Loucy (cell line): ENCODE measurements at regions not wholly inside any gene's neighbourhood (a gene's known extent, or its start where the extent isn't known, plus 50 kb on each side); places are given as distances from the start of the nearest gene placed in this dataset.

Experiments used
- H2AFZ ChIP-seq: fragments of 200-600 bp; sonication (generic); 2 replicates; pipeline ENCODE4 v1.6.0; 2016; ENCODE audit warnings: antibody characterized with exemption, mild to moderate bottlenecking, low read length, moderate library complexity
- H3F3A ChIP-seq: fragments of 200-600 bp; 2 replicates; pipeline ENCODE4 v1.6.0; 2016; ENCODE audit warnings: antibody characterized with exemption, low read depth, mild to moderate bottlenecking
- H3K27me3 ChIP-seq: fragments of 200-600 bp; sonication (generic); 2 replicates; pipeline ENCODE4 v1.6.1; 2014; ENCODE audit warnings: low read length, mild to moderate bottlenecking; ENCODE audit not compliant: insufficient read depth, poor library complexity, severe bottlenecking
- H3K36me3 ChIP-seq: fragments of 200-600 bp; sonication (generic); 2 replicates; pipeline ENCODE4 v1.6.1; 2016; ENCODE audit warnings: low read length; ENCODE audit not compliant: insufficient read depth
- H3K4me1 ChIP-seq: fragments of 200-600 bp; sonication (generic); 2 replicates; pipeline ENCODE4 v1.5.1; 2014; ENCODE audit warnings: low read length, mild to moderate bottlenecking; ENCODE audit not compliant: insufficient read depth, poor library complexity, severe bottlenecking
- H3K4me2 ChIP-seq: fragments of 200-600 bp; sonication (generic); 2 replicates; pipeline ENCODE4 v1.6.0; 2014; ENCODE audit warnings: antibody characterized with exemption, low read length, low read depth, mild to moderate bottlenecking; ENCODE audit not compliant: poor library complexity, severe bottlenecking
- H3K4me3 ChIP-seq: fragments of 200-600 bp; sonication (generic); 2 replicates; pipeline ENCODE4 v1.5.1; 2014; ENCODE audit warnings: low read length, mild to moderate bottlenecking, mixed read lengths; ENCODE audit not compliant: poor library complexity, severe bottlenecking
- H3K79me2 ChIP-seq: fragments of 200-600 bp; sonication (generic); 2 replicates; pipeline ENCODE4 v1.6.1; 2014; ENCODE audit warnings: low read length; ENCODE audit not compliant: insufficient read depth
- H3K9ac ChIP-seq: fragments of 200-600 bp; sonication (generic); 2 replicates; pipeline ENCODE4 v1.6.0; 2014; ENCODE audit warnings: mild to moderate bottlenecking, low read depth, low read length, moderate library complexity; ENCODE audit not compliant: poor library complexity, severe bottlenecking
- H3K9me2 ChIP-seq: fragments of 200-600 bp; sonication (generic); replicated peaks from 2 replicates; pipeline ENCODE4 v1.6.1; 2016; ENCODE audit warnings: low read depth, low read length, mixed read lengths
- H3K9me3 ChIP-seq: fragments of 200-600 bp; sonication (generic); 2 replicates; pipeline ENCODE4 v1.6.1; 2014; ENCODE audit warnings: mild to moderate bottlenecking, antibody characterized with exemption, low read length, low read depth; ENCODE audit not compliant: insufficient read depth
- H4K20me1 ChIP-seq: fragments of 200-600 bp; sonication (generic); 2 replicates; pipeline ENCODE4 v1.6.0; 2014; ENCODE audit warnings: antibody characterized with exemption, low read length, mild to moderate bottlenecking; ENCODE audit not compliant: insufficient read depth, poor library complexity, severe bottlenecking
- CTCF ChIP-seq: fragments of 200-600 bp; sonication (generic); conservative IDR thresholded peaks from 2 replicates; pipeline ENCODE4 v1.5.1; 2014; ENCODE audit warnings: mild to moderate bottlenecking, antibody characterized with exemption, low read length
- EZH2phosphoT487 ChIP-seq: fragments of 200-600 bp; IDR thresholded peaks from 2 replicates; pipeline ENCODE4 v1.6.1; 2018; ENCODE audit warnings: antibody characterized with exemption, mild to moderate bottlenecking, moderate library complexity, borderline replicate concordance

GRCh38 chr10:129411393-129411705 is 55.7 kb upstream of the MGMT start:
- Histone ChIP-seq H2AFZ (no peak overlapping the region), H3K79me2 (no peaks in the 10 kb centered on the region), H3F3A (no peaks in the 10 kb centered on the region), H3K9me2 (no peaks in the 10 kb centered on the region), H3K9me3 (no peaks in the 10 kb centered on the region), H4K20me1 (no peaks in the 10 kb centered on the region), H3K36me3 (no peaks in the 10 kb centered on the region), H3K27me3 (no peaks in the 10 kb centered on the region), H3K4me3 (no peak overlapping the region), H3K4me2 (no peak overlapping the region), H3K4me1 (no peaks in the 10 kb centered on the region), H3K9ac (no peak overlapping the region)
- no peak for TF ChIP-seq EZH2phosphoT487
- no peak for TF ChIP-seq CTCF

GRCh38 chr10:129411772-129412171 is 55.3 kb upstream of the MGMT start:
- Histone ChIP-seq H3K27me3 (no peaks in the 10 kb centered on the region), H3K9ac (no peak overlapping the region), H3K9me2 (no peaks in the 10 kb centered on the region), H3K4me3 (no peak overlapping the region), H3K36me3 (no peaks in the 10 kb centered on the region), H3K9me3 (no peaks in the 10 kb centered on the region), H2AFZ (no peak overlapping the region), H4K20me1 (no peaks in the 10 kb centered on the region), H3K4me1 (no peaks in the 10 kb centered on the region), H3K4me2 (no peak overlapping the region), H3F3A (no peaks in the 10 kb centered on the region), H3K79me2 (no peaks in the 10 kb centered on the region)
- no peak for TF ChIP-seq CTCF
- no peak for TF ChIP-seq EZH2phosphoT487

GRCh38 chr10:129413024-129413423 is 54.0 kb upstream of the MGMT start:
- H3K36me3 ChIP-seq, result no peaks in the 10 kb centered on the region
- TF ChIP-seq CTCF, result no peak
- no peak for TF ChIP-seq EZH2phosphoT487
- no peak overlapping the region for H3K4me2 ChIP-seq
- H3K9ac ChIP-seq, result no peak overlapping the region
- H2AFZ ChIP-seq, result no peak overlapping the region
- no peaks in the 10 kb centered on the region for H3K79me2 ChIP-seq
- no peaks in the 10 kb centered on the region for H4K20me1 ChIP-seq
- no peaks in the 10 kb centered on the region for H3F3A ChIP-seq
- H3K27me3 ChIP-seq, result no peaks in the 10 kb centered on the region
- H3K9me2 ChIP-seq, result no peaks in the 10 kb centered on the region
- H3K4me3 ChIP-seq, result no peak overlapping the region
- no peaks in the 10 kb centered on the region for H3K9me3 ChIP-seq
- H3K4me1 ChIP-seq, result no peaks in the 10 kb centered on the region
